ENCODE measurements at regions not wholly inside any gene's neighbourhood (a gene's known extent, or its start where the extent isn't known, plus 50 kb on each side); places are given as distances from the start of the nearest gene placed in this dataset.
"Not testable (repeated sequence)": the region's sequence is repeated elsewhere in the genome, so short reads cannot be mapped to it uniquely, and the experiment has no call there.

GRCh38 chr4:112038861-112039260 is 106.4 kb upstream of the FAM241A start:
- Histone ChIP-seq H3K27me3 (ENCODE audit: control insufficient read depth in 4 of 4, insufficient read depth in 4 of 4, low read length in 3 of 4) (no peaks in the 10 kb centered on the region), H3K36me3 (ENCODE audit: control insufficient read depth in 4 of 4, insufficient read depth in 3 of 4, low read depth in 1 of 4, low read length in 3 of 4) (no peaks in the 10 kb centered on the region), H3K4me3 (ENCODE audit: low read depth in 1 of 3, low read length in 3 of 3) (no peak overlapping the region), H3K9ac (ENCODE audit: low read depth in 1 of 2, low read length in 2 of 2) (no peak overlapping the region), H3K4me1 (ENCODE audit: control insufficient read depth in 4 of 4, insufficient read depth in 4 of 4, low read length in 3 of 4) (no peaks in the 10 kb centered on the region), H3K9me3 (ENCODE audit: control insufficient read depth in 4 of 4, low read length in 3 of 4) (no peaks in the 10 kb centered on the region), H3K27ac (ENCODE audit: low read depth in 1 of 2, low read length in 2 of 2) (no peak overlapping the region)
- no peak for DNase-seq (ENCODE audit: low spot score)
- 77% methylated on average over 2 of the region's 2 CpGs for WGBS
- TF ChIP-seq ATF3 (IDR thresholded peaks at IDR 0.05) (no peak), MAX (IDR thresholded peaks at IDR 0.05) (no peak), YY1 (IDR thresholded peaks at IDR 0.05) (no peak), EGR1 (IDR thresholded peaks at IDR 0.05; ENCODE audit: low read depth in 2 of 2) (no peak), FOXA1 (IDR thresholded peaks at IDR 0.05) (no peak), RAD21 (IDR thresholded peaks at IDR 0.05) (no peak), NR2F2 (IDR thresholded peaks at IDR 0.05) (no peak), HNF4G (IDR thresholded peaks at IDR 0.05) (no peak), SP1 (IDR thresholded peaks at IDR 0.05) (no peak), TAF1 (conservative IDR thresholded peaks at IDR 0.05) (no peak), JUND (IDR thresholded peaks at IDR 0.05) (no peak), HNF4A (conservative IDR thresholded peaks at IDR 0.05) (no peak), GABPA (IDR thresholded peaks at IDR 0.05 in 1 of 2, conservative IDR thresholded peaks at IDR 0.05 in 1 of 2) (no peak), CTCF (IDR thresholded peaks at IDR 0.05; ENCODE audit: low read depth, low read length, missing input control) (no peak), REST (IDR thresholded peaks at IDR 0.05) (no peak), FOXA2 (IDR thresholded peaks at IDR 0.05) (no peak), ZBTB33 (IDR thresholded peaks at IDR 0.05) (no peak), RXRA (IDR thresholded peaks at IDR 0.05) (no peak)

- 97% methylated on average over 3 of the region's 3 CpGs for WGBS
- not testable (repeated sequence) for DNase-seq (ENCODE audit: low spot score); H3K27ac ChIP-seq (ENCODE audit: low read depth in 1 of 2, low read length in 2 of 2)
Observed at GRCh38 chr4:112049119-112049518, 96.1 kb upstream of the FAM241A start.

More at GRCh38 chr4:112049119-112049518, 96.1 kb upstream of the FAM241A start:
- H3K36me3 ChIP-seq (ENCODE audit: control insufficient read depth in 4 of 4, insufficient read depth in 3 of 4, low read depth in 1 of 4, low read length in 3 of 4); H3K9ac ChIP-seq (ENCODE audit: low read depth in 1 of 2, low read length in 2 of 2); H3K4me1 ChIP-seq (ENCODE audit: control insufficient read depth in 4 of 4, insufficient read depth in 4 of 4, low read length in 3 of 4); H3K9me3 ChIP-seq (ENCODE audit: control insufficient read depth in 4 of 4, low read length in 3 of 4); H3K27me3 ChIP-seq (ENCODE audit: control insufficient read depth in 4 of 4, insufficient read depth in 4 of 4, low read length in 3 of 4); H3K4me3 ChIP-seq (ENCODE audit: low read depth in 1 of 3, low read length in 3 of 3): not testable (repeated sequence)

Measured in liver (tissue), 8 donors.